M059J (cell line): ENCODE measurements at regions not wholly inside any gene's neighbourhood (a gene's known extent, or its start where the extent isn't known, plus 50 kb on each side); places are given as distances from the start of the nearest gene placed in this dataset.
"Not testable (repeated sequence)": the region's sequence is repeated elsewhere in the genome, so short reads cannot be mapped to it uniquely, and the experiment has no call there.

Experiments
- DNase-seq: peaks from one replicate; pipeline ENCODE4 v3.0.0-alpha.2; 2012; ENCODE audit warnings: low read depth

- peak; percentile 94 for DNase-seq
Observed at GRCh38 chr10:42367532-42368230, 270.7 kb downstream of the ZNF33B start.

- DNase-seq: no peak
Observed at GRCh38 chr10:42351745-42352144, 286.6 kb downstream of the ZNF33B start.

- not testable (repeated sequence) for DNase-seq
Observed at GRCh38 chr10:42336593-42337337, 301.6 kb downstream of the ZNF33B start.

- not testable (repeated sequence) for DNase-seq
Observed at GRCh38 chr10:42335653-42336296, 302.6 kb downstream of the ZNF33B start.

GRCh38 chr10:42304341-42304740, 334.0 kb downstream of the ZNF33B start:
- peak; percentile 3 for DNase-seq

GRCh38 chr10:42281896-42282295, 356.5 kb downstream of the ZNF33B start:
- DNase-seq: not testable (repeated sequence)

GRCh38 chr10:42269788-42270187, 368.6 kb downstream of the ZNF33B start:
- not testable (repeated sequence) for DNase-seq

- DNase-seq: not testable (repeated sequence)
Observed at GRCh38 chr10:42263259-42263658, 375.1 kb downstream of the ZNF33B start.

GRCh38 chr10:42243002-42243401, 395.4 kb downstream of the ZNF33B start:
- not testable (repeated sequence) for DNase-seq

- no peak for DNase-seq
Observed at GRCh38 chr10:42242135-42242805, 396.1 kb downstream of the ZNF33B start.

GRCh38 chr10:42236401-42236800, 402.0 kb downstream of the ZNF33B start:
- DNase-seq: not testable (repeated sequence)

- DNase-seq: not testable (repeated sequence)
Observed at GRCh38 chr10:42235736-42236135, 402.6 kb downstream of the ZNF33B start.

GRCh38 chr10:42235241-42235640, 403.1 kb downstream of the ZNF33B start:
- not testable (repeated sequence) for DNase-seq

GRCh38 chr10:42234506-42234905, 403.9 kb downstream of the ZNF33B start:
- DNase-seq: not testable (repeated sequence)

- not testable (repeated sequence) for DNase-seq
Observed at GRCh38 chr10:42233461-42234206, 404.7 kb downstream of the ZNF33B start.

GRCh38 chr10:42232955-42233354, 405.4 kb downstream of the ZNF33B start:
- DNase-seq: not testable (repeated sequence)

GRCh38 chr10:42230812-42231211, 407.6 kb downstream of the ZNF33B start:
- DNase-seq: not testable (repeated sequence)

GRCh38 chr10:42230115-42230514, 408.3 kb downstream of the ZNF33B start:
- not testable (repeated sequence) for DNase-seq

GRCh38 chr10:42227859-42228258, 410.5 kb downstream of the ZNF33B start:
- not testable (repeated sequence) for DNase-seq

- not testable (repeated sequence) for DNase-seq
Observed at GRCh38 chr10:42193588-42193987, 444.8 kb downstream of the ZNF33B start.

- DNase-seq: not testable (repeated sequence)
Observed at GRCh38 chr10:42192450-42192849, 445.9 kb downstream of the ZNF33B start.
